Loucy (cell line): ENCODE measurements at regions not wholly inside any gene's neighbourhood (a gene's known extent, or its start where the extent isn't known, plus 50 kb on each side); places are given as distances from the start of the nearest gene placed in this dataset.

Experiments used
- H2AFZ ChIP-seq: fragments of 200-600 bp; sonication (generic); 2 replicates; pipeline ENCODE4 v1.6.0; 2016; ENCODE audit warnings: antibody characterized with exemption, mild to moderate bottlenecking, low read length, moderate library complexity
- H3F3A ChIP-seq: fragments of 200-600 bp; 2 replicates; pipeline ENCODE4 v1.6.0; 2016; ENCODE audit warnings: antibody characterized with exemption, low read depth, mild to moderate bottlenecking
- H3K27me3 ChIP-seq: fragments of 200-600 bp; sonication (generic); 2 replicates; pipeline ENCODE4 v1.6.1; 2014; ENCODE audit warnings: low read length, mild to moderate bottlenecking; ENCODE audit not compliant: insufficient read depth, poor library complexity, severe bottlenecking
- H3K36me3 ChIP-seq: fragments of 200-600 bp; sonication (generic); 2 replicates; pipeline ENCODE4 v1.6.1; 2016; ENCODE audit warnings: low read length; ENCODE audit not compliant: insufficient read depth
- H3K4me1 ChIP-seq: fragments of 200-600 bp; sonication (generic); 2 replicates; pipeline ENCODE4 v1.5.1; 2014; ENCODE audit warnings: low read length, mild to moderate bottlenecking; ENCODE audit not compliant: insufficient read depth, poor library complexity, severe bottlenecking
- H3K4me2 ChIP-seq: fragments of 200-600 bp; sonication (generic); 2 replicates; pipeline ENCODE4 v1.6.0; 2014; ENCODE audit warnings: antibody characterized with exemption, low read length, low read depth, mild to moderate bottlenecking; ENCODE audit not compliant: poor library complexity, severe bottlenecking
- H3K4me3 ChIP-seq: fragments of 200-600 bp; sonication (generic); 2 replicates; pipeline ENCODE4 v1.5.1; 2014; ENCODE audit warnings: low read length, mild to moderate bottlenecking, mixed read lengths; ENCODE audit not compliant: poor library complexity, severe bottlenecking
- H3K79me2 ChIP-seq: fragments of 200-600 bp; sonication (generic); 2 replicates; pipeline ENCODE4 v1.6.1; 2014; ENCODE audit warnings: low read length; ENCODE audit not compliant: insufficient read depth
- H3K9ac ChIP-seq: fragments of 200-600 bp; sonication (generic); 2 replicates; pipeline ENCODE4 v1.6.0; 2014; ENCODE audit warnings: mild to moderate bottlenecking, low read depth, low read length, moderate library complexity; ENCODE audit not compliant: poor library complexity, severe bottlenecking
- H3K9me2 ChIP-seq: fragments of 200-600 bp; sonication (generic); replicated peaks from 2 replicates; pipeline ENCODE4 v1.6.1; 2016; ENCODE audit warnings: low read depth, low read length, mixed read lengths
- H3K9me3 ChIP-seq: fragments of 200-600 bp; sonication (generic); 2 replicates; pipeline ENCODE4 v1.6.1; 2014; ENCODE audit warnings: mild to moderate bottlenecking, antibody characterized with exemption, low read length, low read depth; ENCODE audit not compliant: insufficient read depth
- H4K20me1 ChIP-seq: fragments of 200-600 bp; sonication (generic); 2 replicates; pipeline ENCODE4 v1.6.0; 2014; ENCODE audit warnings: antibody characterized with exemption, low read length, mild to moderate bottlenecking; ENCODE audit not compliant: insufficient read depth, poor library complexity, severe bottlenecking
- EZH2phosphoT487 ChIP-seq: fragments of 200-600 bp; IDR thresholded peaks from 2 replicates; pipeline ENCODE4 v1.6.1; 2018; ENCODE audit warnings: antibody characterized with exemption, mild to moderate bottlenecking, moderate library complexity, borderline replicate concordance
- TF ChIP-seq, protein P1 (sequence below): fragments of 200-600 bp; sonication (generic); conservative IDR thresholded peaks from 2 replicates; pipeline ENCODE4 v1.5.1; 2014; ENCODE audit warnings: mild to moderate bottlenecking, antibody characterized with exemption, low read length

GRCh38 chr5:31124026-31124425, 69.5 kb upstream of the CDH6 start:
- no peaks in the 10 kb centered on the region for H3F3A ChIP-seq
- no peaks in the 10 kb centered on the region for H3K9me2 ChIP-seq
- H3K36me3 ChIP-seq, result no peaks in the 10 kb centered on the region
- H3K9me3 ChIP-seq, result no peaks in the 10 kb centered on the region
- no peaks in the 10 kb centered on the region for H3K27me3 ChIP-seq
- H3K9ac ChIP-seq, result no peak overlapping the region
- H3K4me3 ChIP-seq, result no peak overlapping the region
- H2AFZ ChIP-seq, result no peak overlapping the region
- no peak overlapping the region for H3K4me2 ChIP-seq
- no peak for TF ChIP-seq EZH2phosphoT487
- TF ChIP-seq, protein P1, sequence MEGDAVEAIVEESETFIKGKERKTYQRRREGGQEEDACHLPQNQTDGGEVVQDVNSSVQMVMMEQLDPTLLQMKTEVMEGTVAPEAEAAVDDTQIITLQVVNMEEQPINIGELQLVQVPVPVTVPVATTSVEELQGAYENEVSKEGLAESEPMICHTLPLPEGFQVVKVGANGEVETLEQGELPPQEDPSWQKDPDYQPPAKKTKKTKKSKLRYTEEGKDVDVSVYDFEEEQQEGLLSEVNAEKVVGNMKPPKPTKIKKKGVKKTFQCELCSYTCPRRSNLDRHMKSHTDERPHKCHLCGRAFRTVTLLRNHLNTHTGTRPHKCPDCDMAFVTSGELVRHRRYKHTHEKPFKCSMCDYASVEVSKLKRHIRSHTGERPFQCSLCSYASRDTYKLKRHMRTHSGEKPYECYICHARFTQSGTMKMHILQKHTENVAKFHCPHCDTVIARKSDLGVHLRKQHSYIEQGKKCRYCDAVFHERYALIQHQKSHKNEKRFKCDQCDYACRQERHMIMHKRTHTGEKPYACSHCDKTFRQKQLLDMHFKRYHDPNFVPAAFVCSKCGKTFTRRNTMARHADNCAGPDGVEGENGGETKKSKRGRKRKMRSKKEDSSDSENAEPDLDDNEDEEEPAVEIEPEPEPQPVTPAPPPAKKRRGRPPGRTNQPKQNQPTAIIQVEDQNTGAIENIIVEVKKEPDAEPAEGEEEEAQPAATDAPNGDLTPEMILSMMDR, result no peak
- no peaks in the 10 kb centered on the region for H3K79me2 ChIP-seq
- H4K20me1 ChIP-seq, result no peaks in the 10 kb centered on the region
- H3K4me1 ChIP-seq, result no peaks in the 10 kb centered on the region

DNA sequence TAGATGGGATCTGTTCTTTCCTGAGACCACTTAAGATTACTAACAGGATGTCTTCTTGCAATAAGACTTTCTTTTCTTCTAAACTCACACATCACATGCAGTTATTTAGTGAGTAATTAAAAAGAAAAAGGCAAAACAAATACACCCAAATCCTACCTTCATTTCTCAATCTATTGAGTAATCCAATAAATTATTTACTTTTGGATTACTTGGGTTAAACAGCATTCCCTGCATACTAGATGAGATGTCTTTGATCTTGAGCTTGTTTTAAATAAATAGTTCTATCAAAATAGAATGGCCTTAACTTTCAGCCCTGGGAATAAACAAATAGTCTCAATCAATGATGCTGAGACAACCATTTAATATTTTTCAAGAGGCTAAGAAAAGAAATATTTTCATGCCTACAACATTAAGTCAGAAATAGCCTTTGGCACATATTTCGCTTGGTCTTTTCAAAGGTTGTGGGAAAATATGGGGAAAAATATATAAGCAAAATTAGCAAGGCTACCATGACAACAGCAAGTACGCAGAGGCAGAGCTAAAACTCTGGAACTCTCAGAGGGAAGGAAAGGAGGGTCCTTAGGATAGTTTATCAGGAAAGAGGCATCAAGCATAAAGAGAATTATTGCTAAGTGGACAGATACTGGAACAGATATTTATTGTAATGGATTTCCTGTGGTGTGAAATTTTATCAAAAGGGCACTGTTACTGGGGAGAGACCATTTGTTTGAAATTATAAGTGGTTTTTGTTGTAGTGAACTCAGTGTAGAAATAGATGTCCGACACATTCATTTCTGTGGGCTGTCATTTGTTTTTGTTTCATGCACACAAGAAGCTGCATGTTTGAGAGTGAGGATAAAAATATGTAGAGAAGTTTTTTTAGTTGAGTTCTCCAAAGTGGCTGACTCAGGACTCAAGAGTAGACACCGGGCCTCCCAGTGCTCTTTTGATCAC, 70.2 kb upstream of the CDH6 start:
- H3K36me3 ChIP-seq, result no peaks in the 10 kb centered on the region
- no peak for TF ChIP-seq EZH2phosphoT487
- TF ChIP-seq, protein P1, result no peak
- no peak overlapping the region for H3K4me2 ChIP-seq
- H3K9me3 ChIP-seq, result no peaks in the 10 kb centered on the region
- no peak overlapping the region for H3K4me3 ChIP-seq
- no peaks in the 10 kb centered on the region for H3K79me2 ChIP-seq
- no peaks in the 10 kb centered on the region for H3F3A ChIP-seq
- no peak overlapping the region for H2AFZ ChIP-seq
- H3K27me3 ChIP-seq, result no peaks in the 10 kb centered on the region
- no peaks in the 10 kb centered on the region for H4K20me1 ChIP-seq
- H3K4me1 ChIP-seq, result no peaks in the 10 kb centered on the region
- H3K9me2 ChIP-seq, result no peaks in the 10 kb centered on the region
- H3K9ac ChIP-seq, result no peak overlapping the region

DNA sequence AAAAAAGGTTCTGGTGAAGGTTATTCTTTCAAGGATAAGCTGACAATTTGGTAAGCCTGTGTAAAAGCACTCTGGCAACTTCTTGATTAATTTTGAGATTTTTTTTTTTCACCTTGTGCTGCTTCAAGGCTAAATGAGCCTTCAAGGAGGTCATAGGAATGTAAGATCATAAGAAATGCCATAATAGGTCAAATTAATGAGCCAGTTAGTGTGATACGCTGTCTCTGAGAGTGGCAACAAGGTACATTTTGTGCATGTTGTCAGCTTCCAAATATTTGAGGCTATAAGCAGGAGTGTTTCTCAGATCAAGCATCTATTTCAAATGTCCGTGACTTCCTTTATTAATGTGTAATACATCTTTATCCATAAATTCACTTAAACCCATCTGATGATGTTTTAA, 72.3 kb upstream of the CDH6 start:
- H2AFZ ChIP-seq, result no peak overlapping the region
- H3K9ac ChIP-seq, result no peak overlapping the region
- no peaks in the 10 kb centered on the region for H3F3A ChIP-seq
- no peaks in the 10 kb centered on the region for H3K36me3 ChIP-seq
- no peak overlapping the region for H3K4me2 ChIP-seq
- H3K27me3 ChIP-seq, result no peaks in the 10 kb centered on the region
- no peaks in the 10 kb centered on the region for H4K20me1 ChIP-seq
- no peaks in the 10 kb centered on the region for H3K4me1 ChIP-seq
- H3K4me3 ChIP-seq, result no peak overlapping the region
- no peaks in the 10 kb centered on the region for H3K79me2 ChIP-seq
- no peaks in the 10 kb centered on the region for H3K9me2 ChIP-seq
- H3K9me3 ChIP-seq, result no peaks in the 10 kb centered on the region
- no peak for TF ChIP-seq EZH2phosphoT487
- TF ChIP-seq, protein P1, result no peak
